GM12801 (cell line): ENCODE measurements at regions not wholly inside any gene's neighbourhood (a gene's known extent, or its start where the extent isn't known, plus 50 kb on each side); places are given as distances from the start of the nearest gene placed in this dataset.

Experiments used
- CTCF ChIP-seq: IDR thresholded peaks from one replicate; pipeline ENCODE4 v1.5.1; 2011; ENCODE audit warnings: control low read depth; ENCODE audit not compliant: insufficient read length; ENCODE audit errors: extremely low read depth

GRCh38 chr12:69141074-69141473 is 98.3 kb upstream of the CPSF6 start:
- no peak for TF ChIP-seq CTCF

GRCh38 chr12:69149270-69149669 is 90.1 kb upstream of the CPSF6 start:
- TF ChIP-seq CTCF: no peak

GRCh38 chr12:69150083-69150795 is 89.1 kb upstream of the CPSF6 start:
- TF ChIP-seq CTCF: no peak

GRCh38 chr12:69150796-69151127 is 88.6 kb upstream of the CPSF6 start:
- no peak for TF ChIP-seq CTCF

- no peak for TF ChIP-seq CTCF
Measured at GRCh38 chr12:69151254-69151764, 88.1 kb upstream of the CPSF6 start.

- TF ChIP-seq CTCF: no peak
Measured at GRCh38 chr12:69154585-69155363, 84.6 kb upstream of the CPSF6 start.

- peak; percentile 96 for TF ChIP-seq CTCF
Measured at GRCh38 chr12:69157023-69157655, 82.2 kb upstream of the CPSF6 start.
